IPS DF 6.9 (cell line): ENCODE measurements at regions not wholly inside any gene's neighbourhood (a gene's known extent, or its start where the extent isn't known, plus 50 kb on each side); places are given as distances from the start of the nearest gene placed in this dataset.

ENCODE experiments used
- DNase-seq: peaks from one replicate; pipeline ENCODE4 v3.0.0-alpha.2; 2013; ENCODE audit warnings: low read depth, low spot score
- H3K27ac ChIP-seq: one replicate; pipeline ENCODE4 v1.5.1; 2013; ENCODE audit warnings: low read length, control low read depth
- H3K27me3 ChIP-seq: 2 replicates; pipeline ENCODE4 v1.6.1; 2013; ENCODE audit warnings: mild to moderate bottlenecking, low read length; ENCODE audit not compliant: control insufficient read depth, insufficient read depth
- H3K36me3 ChIP-seq: 2 replicates; pipeline ENCODE4 v1.6.1; 2013; ENCODE audit warnings: low read length; ENCODE audit not compliant: control insufficient read depth, insufficient read depth
- H3K4me1 ChIP-seq: 2 replicates; pipeline ENCODE4 v1.6.1; 2013; ENCODE audit warnings: low read length; ENCODE audit not compliant: control insufficient read depth, insufficient read depth
- H3K4me3 ChIP-seq: 2 replicates; pipeline ENCODE4 v1.5.1; 2013; ENCODE audit warnings: mild to moderate bottlenecking, low read length
- H3K9me3 ChIP-seq: 2 replicates; pipeline ENCODE4 v1.6.1; 2013; ENCODE audit warnings: low read length, inconsistent platforms; ENCODE audit not compliant: control insufficient read depth, insufficient read depth
- WGBS: extraction: QIAGEN DNeasy Blood & Tissue Kit; methylation state at CpG from one replicate; pipeline ENCODE4 v1.1.7; 2013; ENCODE audit warnings: mixed read lengths, missing lambda C conversion rate; ENCODE audit not compliant: insufficient read length, insufficient coverage; 5-methylcytosine and 5-hydroxymethylcytosine counted together

GRCh38 chr5:106367281-106367680, 1303.5 kb downstream of the EFNA5 start:
- H3K4me1 ChIP-seq: no peaks in the 10 kb centered on the region
- H3K27me3 ChIP-seq: no peaks in the 10 kb centered on the region
- H3K9me3 ChIP-seq: no peaks in the 10 kb centered on the region
- no peaks in the 10 kb centered on the region for H3K36me3 ChIP-seq
- no CpG with 5 or more reads among the region's 1 CpG for WGBS
- H3K27ac ChIP-seq: no peak overlapping the region
- no peak for DNase-seq
- H3K4me3 ChIP-seq: no peak overlapping the region

GRCh38 chr5:106363578-106363977, 1307.2 kb downstream of the EFNA5 start:
- H3K36me3 ChIP-seq: no peaks in the 10 kb centered on the region
- H3K27ac ChIP-seq: no peak overlapping the region
- H3K27me3 ChIP-seq: no peaks in the 10 kb centered on the region
- H3K4me3 ChIP-seq: no peak overlapping the region
- no peak for DNase-seq
- no peaks in the 10 kb centered on the region for H3K9me3 ChIP-seq
- WGBS: no CpG with 5 or more reads among the region's 1 CpG
- no peaks in the 10 kb centered on the region for H3K4me1 ChIP-seq

- Histone ChIP-seq H3K36me3 (no peaks in the 10 kb centered on the region), H3K4me1 (no peaks in the 10 kb centered on the region), H3K27me3 (no peaks in the 10 kb centered on the region), H3K27ac (no peak overlapping the region), H3K9me3 (no peaks in the 10 kb centered on the region), H3K4me3 (no peak overlapping the region)
- no peak for DNase-seq
- WGBS: no CpG with 5 or more reads among the region's 1 CpG
These were observed 1308.8 kb downstream of the EFNA5 start for GRCh38 chr5:106361905-106362304.

DNA sequence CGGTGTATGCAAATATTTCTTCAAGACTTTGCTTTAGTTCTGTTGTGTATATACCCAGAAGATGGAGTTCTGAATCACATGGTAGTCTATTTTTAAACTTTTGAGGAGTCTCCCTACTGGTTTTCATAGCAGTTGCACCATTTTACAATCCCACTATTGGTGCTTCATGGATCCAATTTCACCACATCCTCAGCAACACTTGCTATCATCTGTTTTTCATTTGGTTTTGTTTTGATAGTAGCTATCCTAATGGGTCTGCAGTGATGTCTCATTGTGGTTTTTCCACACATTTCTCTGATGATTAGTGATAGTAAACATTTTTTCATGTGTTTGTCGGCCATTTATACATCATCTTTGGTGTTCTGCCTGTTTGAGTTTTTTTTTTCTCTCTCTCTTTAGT, 1339.3 kb downstream of the EFNA5 start:
- no peaks in the 10 kb centered on the region for H3K36me3 ChIP-seq
- H3K4me3 ChIP-seq: no peak overlapping the region
- no peak for DNase-seq
- H3K9me3 ChIP-seq: no peaks in the 10 kb centered on the region
- WGBS: no CpG with 5 or more reads among the region's 2 CpGs
- no peaks in the 10 kb centered on the region for H3K27me3 ChIP-seq
- H3K4me1 ChIP-seq: no peaks in the 10 kb centered on the region
- no peak overlapping the region for H3K27ac ChIP-seq

DNA sequence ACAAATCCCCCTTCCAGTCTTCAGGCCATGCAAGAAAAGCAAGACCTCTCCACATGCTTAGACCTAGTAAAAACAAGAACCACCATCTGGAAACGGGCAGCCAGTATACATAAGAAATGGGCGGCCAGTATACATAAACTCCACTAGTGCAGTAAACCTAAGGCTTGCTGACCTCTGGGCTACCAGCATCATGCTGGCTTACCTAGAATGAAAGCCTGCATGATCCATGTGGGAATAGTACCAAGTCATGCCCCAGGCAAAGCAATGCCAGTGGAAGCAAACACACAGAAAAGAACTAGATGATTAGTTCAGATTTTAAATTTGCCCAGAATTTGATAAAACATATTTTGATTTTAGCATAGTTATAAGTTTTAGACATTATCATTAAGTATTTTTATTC, 1346.4 kb downstream of the EFNA5 start:
- no CpG with 5 or more reads among the region's 2 CpGs for WGBS
- no peaks in the 10 kb centered on the region for H3K9me3 ChIP-seq
- H3K27me3 ChIP-seq: no peaks in the 10 kb centered on the region
- H3K4me3 ChIP-seq: no peak overlapping the region
- no peaks in the 10 kb centered on the region for H3K4me1 ChIP-seq
- H3K27ac ChIP-seq: no peak overlapping the region
- no peaks in the 10 kb centered on the region for H3K36me3 ChIP-seq
- no peak for DNase-seq

- Histone ChIP-seq H3K27ac (no peak overlapping the region), H3K4me1 (no peaks in the 10 kb centered on the region), H3K27me3 (no peaks in the 10 kb centered on the region), H3K4me3 (no peak overlapping the region), H3K36me3 (no peaks in the 10 kb centered on the region), H3K9me3 (no peaks in the 10 kb centered on the region)
- WGBS: no CpG with 5 or more reads among the region's 6 CpGs
- no peak for DNase-seq
These were observed 1349.5 kb downstream of the EFNA5 start for GRCh38 chr5:106321242-106321641.

DNA sequence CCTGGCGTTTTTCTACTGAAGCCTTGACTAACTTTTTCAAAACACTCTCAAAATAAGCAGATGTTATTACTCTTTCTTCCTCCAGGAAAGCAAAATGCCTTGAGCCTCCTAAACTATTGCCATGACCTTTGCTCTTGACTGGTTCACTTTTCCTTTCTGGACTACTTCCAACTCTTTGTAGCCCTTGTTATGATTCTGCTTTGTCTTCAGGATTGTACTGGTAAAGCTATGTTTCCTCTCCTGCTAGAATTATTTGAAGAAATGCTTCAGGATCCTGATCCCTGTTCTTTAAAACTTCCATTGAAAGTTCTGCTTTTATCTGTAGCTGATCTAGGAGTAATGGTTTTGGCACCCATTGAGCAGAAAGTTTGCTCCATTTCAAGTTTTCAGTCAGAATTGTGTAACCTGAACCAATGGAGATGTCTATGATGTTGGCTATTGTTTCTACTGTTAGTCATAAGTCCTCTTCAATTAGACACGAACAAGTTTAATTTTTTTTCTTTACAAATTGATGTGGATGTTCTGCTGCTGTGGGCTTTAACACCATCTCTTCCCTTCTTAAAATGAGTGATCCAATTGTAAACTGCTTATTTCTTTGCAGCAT, 1356.4 kb downstream of the EFNA5 start:
- Histone ChIP-seq H3K9me3 (no peaks in the 10 kb centered on the region), H3K27me3 (no peaks in the 10 kb centered on the region), H3K27ac (no peak overlapping the region), H3K4me1 (no peaks in the 10 kb centered on the region), H3K4me3 (no peak overlapping the region), H3K36me3 (no peaks in the 10 kb centered on the region)
- DNase-seq: no peak
- whole genome bisulfite sequencing: no CpG with 5 or more reads among the region's 2 CpGs

GRCh38 chr5:106312360-106312759, 1358.4 kb downstream of the EFNA5 start:
- no peaks in the 10 kb centered on the region for H3K36me3 ChIP-seq
- no peak overlapping the region for H3K4me3 ChIP-seq
- H3K4me1 ChIP-seq: peaks cover under 1% of the 10 kb centered on the region; the same call in 1 of the 2 replicates
- no peaks in the 10 kb centered on the region for H3K9me3 ChIP-seq
- H3K27ac ChIP-seq: no peak overlapping the region
- no peaks in the 10 kb centered on the region for H3K27me3 ChIP-seq
- DNase-seq: no peak

GRCh38 chr5:106311230-106311915, 1359.4 kb downstream of the EFNA5 start:
- no CpG with 5 or more reads among the region's 2 CpGs for WGBS

DNA sequence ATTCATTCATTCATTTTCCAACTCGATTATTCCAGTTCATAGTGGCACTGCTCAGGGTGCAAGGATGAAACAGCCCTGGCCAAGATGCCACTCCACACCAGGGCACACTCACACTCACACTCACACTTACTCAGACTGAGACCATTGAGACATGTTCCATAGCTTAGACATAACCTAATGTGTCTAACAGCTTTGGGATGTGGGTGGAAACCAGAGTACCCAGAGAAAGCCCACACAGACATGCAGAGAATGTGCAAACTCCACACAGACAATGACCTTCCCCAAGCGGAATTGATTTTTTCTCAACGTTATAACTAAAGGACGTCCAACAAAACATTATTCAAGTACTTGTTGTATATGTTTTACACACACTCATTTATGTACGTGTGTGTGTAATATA, 1363.5 kb downstream of the EFNA5 start:
- no peak overlapping the region for H3K4me3 ChIP-seq

More at GRCh38 chr5:106311230-106311915, 1359.4 kb downstream of the EFNA5 start:
- no peak overlapping the region for H3K27ac ChIP-seq
- no peak overlapping the region for H3K4me3 ChIP-seq
- no peaks in the 10 kb centered on the region for H3K27me3 ChIP-seq
- H3K4me1 ChIP-seq: peaks cover 4% of the 10 kb centered on the region; the same call in 1 of the 2 replicates
- H3K9me3 ChIP-seq: no peaks in the 10 kb centered on the region
- H3K36me3 ChIP-seq: no peaks in the 10 kb centered on the region
- no peak for DNase-seq

More for the DNA sequence above, 1363.5 kb downstream of the EFNA5 start:
- no peak overlapping the region for H3K27ac ChIP-seq
- H3K27me3 ChIP-seq: no peaks in the 10 kb centered on the region
- no peak for DNase-seq
- H3K4me1 ChIP-seq: peaks cover 6% of the 10 kb centered on the region; the same call in 1 of the 2 replicates
- WGBS: no CpG with 5 or more reads among the region's 5 CpGs
- H3K36me3 ChIP-seq: no peaks in the 10 kb centered on the region
- no peaks in the 10 kb centered on the region for H3K9me3 ChIP-seq
